DMS53 treated with DMSO at 0.1 percent for 48 hours (cell line): ENCODE measurements at regions not wholly inside any gene's neighbourhood (a gene's known extent, or its start where the extent isn't known, plus 50 kb on each side); places are given as distances from the start of the nearest gene placed in this dataset.
A peak's percentile ranks its signal among the peaks of the same experiment; 100 is the strongest.
"Not testable (repeated sequence)": the region's sequence is repeated elsewhere in the genome, so short reads cannot be mapped to it uniquely, and the experiment has no call there.

Experiments used
- DNase-seq: peaks from one replicate; lab custom pipeline; 2025; ENCODE audit not compliant: unreplicated experiment; lab: John Stamatoyannopoulos, UW

- no peak for DNase-seq
Measured at GRCh38 chr6:156689656-156690055, 87.5 kb upstream of the ARID1B start.

GRCh38 chr6:156688620-156688971, 88.6 kb upstream of the ARID1B start:
- DNase-seq, result no peak

GRCh38 chr6:156687789-156688619, 89.2 kb upstream of the ARID1B start:
- DNase-seq, result no peak

- DNase-seq, result peak; percentile 49
Measured at GRCh38 chr6:156686995-156687788, 90.0 kb upstream of the ARID1B start.

- peak; percentile 42 for DNase-seq
Measured at GRCh38 chr6:156686301-156686994, 90.7 kb upstream of the ARID1B start.

- no peak for DNase-seq
Measured at GRCh38 chr6:156685823-156686222, 91.4 kb upstream of the ARID1B start.

GRCh38 chr6:156683821-156684220, 93.4 kb upstream of the ARID1B start:
- DNase-seq, result no peak

GRCh38 chr6:156676721-156677120, 100.5 kb upstream of the ARID1B start:
- no peak for DNase-seq

GRCh38 chr6:156674197-156674596, 103.0 kb upstream of the ARID1B start:
- no peak for DNase-seq

GRCh38 chr6:156670097-156670496, 107.1 kb upstream of the ARID1B start:
- not testable (repeated sequence) for DNase-seq

- DNase-seq, result peak; percentile 69
Measured at GRCh38 chr6:156662025-156662445, 115.1 kb upstream of the ARID1B start.

GRCh38 chr6:156660389-156660788, 116.8 kb upstream of the ARID1B start:
- no peak for DNase-seq

GRCh38 chr6:156659822-156660198, 117.4 kb upstream of the ARID1B start:
- no peak for DNase-seq

GRCh38 chr6:156658966-156659821, 118.0 kb upstream of the ARID1B start:
- DNase-seq, result no peak

- no peak for DNase-seq
Measured at GRCh38 chr6:156658186-156658965, 118.8 kb upstream of the ARID1B start.

- DNase-seq, result no peak
Measured at GRCh38 chr6:156657296-156657695, 119.9 kb upstream of the ARID1B start.

- no peak for DNase-seq
Measured at GRCh38 chr6:156654919-156655918, 122.0 kb upstream of the ARID1B start.

- no peak for DNase-seq
Measured at GRCh38 chr6:156652231-156652750, 124.9 kb upstream of the ARID1B start.

- DNase-seq, result no peak
Measured at GRCh38 chr6:156651486-156651885, 125.7 kb upstream of the ARID1B start.
